ENCODE measurements at regions not wholly inside any gene's neighbourhood (a gene's known extent, or its start where the extent isn't known, plus 50 kb on each side); places are given as distances from the start of the nearest gene placed in this dataset.
"Not testable (repeated sequence)": the region's sequence is repeated elsewhere in the genome, so short reads cannot be mapped to it uniquely, and the experiment has no call there.

DNA sequence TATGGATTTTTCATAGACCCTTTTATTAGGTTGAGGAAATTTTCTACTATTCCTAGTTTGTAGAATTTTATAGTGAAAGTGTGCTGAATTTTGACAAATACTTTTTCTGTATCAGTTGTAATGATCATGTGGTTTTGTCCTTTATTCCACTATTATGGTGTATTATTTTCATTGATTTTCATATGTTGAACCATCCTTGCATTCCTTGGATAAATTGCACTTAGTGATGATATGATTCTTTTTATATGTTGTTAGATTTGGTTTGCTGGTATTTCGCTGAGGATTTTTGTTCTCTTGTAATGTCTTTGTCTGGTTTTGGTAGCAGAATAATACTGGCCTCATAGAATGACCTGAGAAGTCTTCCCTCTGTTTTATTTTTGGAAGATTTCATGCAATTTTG, 140.6 kb upstream of the CDK6 start:
- DNase-seq (ENCODE audit: low read depth in 2 of 3, low spot score in 1 of 3) = no peak

DNA sequence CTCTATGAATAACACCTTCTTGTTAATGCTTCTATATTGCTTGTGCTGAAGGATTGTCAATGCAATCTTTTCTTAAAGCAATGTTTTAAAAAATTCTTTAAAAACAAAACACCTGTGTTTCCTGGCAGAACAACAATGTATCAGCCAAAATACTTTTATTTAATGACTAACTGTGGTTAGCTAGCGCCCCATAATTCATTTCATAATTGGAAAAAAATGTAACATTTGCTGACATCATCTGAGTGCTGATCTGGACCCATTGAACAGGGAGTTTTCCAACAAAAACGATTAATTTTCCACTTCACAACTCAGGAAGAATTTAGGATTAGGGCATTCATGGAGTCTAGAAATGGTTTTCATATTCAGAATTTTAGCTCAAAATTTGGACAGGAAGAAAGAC, 137.6 kb upstream of the CDK6 start:
- DNase-seq (ENCODE audit: low read depth in 2 of 3, low spot score in 1 of 3) = no peak

DNA sequence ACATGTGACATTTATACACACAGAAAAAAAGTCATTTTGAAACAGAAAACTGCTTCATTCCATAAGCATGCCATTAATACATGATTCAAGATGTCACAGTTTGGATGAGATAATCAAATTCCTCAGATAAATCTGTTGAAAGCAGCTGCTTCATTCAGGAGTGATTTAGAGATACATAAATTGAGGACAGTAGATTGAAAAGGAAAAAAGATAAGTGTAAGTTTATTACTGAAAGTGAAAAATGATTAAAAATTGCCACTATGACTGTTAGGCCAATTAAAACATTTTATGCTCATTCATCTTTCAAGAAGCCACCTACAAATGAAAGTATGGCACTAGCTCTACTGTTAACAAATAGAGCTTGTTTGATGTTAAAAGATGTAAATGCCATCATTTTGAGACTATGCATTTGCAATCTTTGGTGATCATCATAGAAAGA, 136.9 kb upstream of the CDK6 start:
- no peak for DNase-seq (ENCODE audit: low read depth in 2 of 3, low spot score in 1 of 3)

DNA sequence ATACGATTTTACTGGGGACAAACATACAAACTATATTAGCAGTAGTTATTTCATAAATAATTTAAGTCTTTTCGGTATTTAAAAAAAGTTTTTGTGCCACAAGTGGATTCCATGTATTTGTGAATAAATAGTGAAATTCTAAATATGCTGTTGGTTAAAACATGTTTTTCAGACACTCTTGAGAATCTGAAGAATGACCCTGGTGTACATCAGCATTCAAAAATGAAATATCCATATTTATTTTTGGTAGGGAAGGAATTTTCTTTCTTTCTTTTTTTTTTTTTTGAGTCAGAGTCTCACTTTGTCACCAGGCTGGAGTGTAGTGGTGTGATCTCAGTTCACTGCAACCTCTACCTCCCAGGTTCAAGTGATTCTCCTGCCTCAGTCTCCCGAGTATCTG, 136.1 kb upstream of the CDK6 start:
- DNase-seq (ENCODE audit: low read depth in 2 of 3, low spot score in 1 of 3) = no peak

DNA sequence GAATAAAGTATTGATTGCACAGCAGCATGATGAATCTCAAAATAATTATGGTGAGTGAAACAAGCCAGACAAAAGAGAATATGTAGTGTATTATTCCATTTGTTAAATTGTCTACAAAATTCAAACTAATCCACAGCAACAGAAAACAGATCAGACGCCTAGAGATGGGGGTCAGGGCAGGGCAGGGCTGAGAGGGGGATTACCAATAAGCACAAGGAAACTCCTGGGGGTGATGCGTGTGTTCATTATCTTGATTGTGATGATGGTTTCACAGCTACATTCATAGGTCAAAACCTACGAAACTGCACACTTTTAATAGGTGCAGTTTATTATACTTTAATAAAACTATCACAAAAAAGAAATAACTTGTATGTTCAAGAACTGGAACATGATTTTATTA, 132.7 kb upstream of the CDK6 start:
- no peak for DNase-seq (ENCODE audit: low read depth in 2 of 3, low spot score in 1 of 3)

DNA sequence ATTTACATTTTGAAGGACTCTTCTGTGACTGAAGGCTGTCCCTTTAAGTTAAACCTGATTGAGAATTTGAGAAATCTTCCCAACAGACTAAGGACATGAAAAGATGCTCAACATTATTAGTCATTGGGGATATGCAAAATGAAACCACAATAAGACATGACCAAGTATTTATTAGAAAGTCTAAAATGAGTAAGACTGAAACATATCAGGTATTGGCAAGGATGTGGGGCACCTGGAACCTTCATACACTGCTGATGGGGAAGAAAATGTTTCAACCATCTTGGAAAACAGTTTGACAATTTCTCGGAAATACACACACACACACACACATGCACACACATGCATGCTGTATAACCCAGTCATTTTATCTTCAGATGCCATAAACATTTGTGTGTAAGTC, 132.1 kb upstream of the CDK6 start:
- DNase-seq (ENCODE audit: low read depth in 2 of 3, low spot score in 1 of 3) = no peak

DNA sequence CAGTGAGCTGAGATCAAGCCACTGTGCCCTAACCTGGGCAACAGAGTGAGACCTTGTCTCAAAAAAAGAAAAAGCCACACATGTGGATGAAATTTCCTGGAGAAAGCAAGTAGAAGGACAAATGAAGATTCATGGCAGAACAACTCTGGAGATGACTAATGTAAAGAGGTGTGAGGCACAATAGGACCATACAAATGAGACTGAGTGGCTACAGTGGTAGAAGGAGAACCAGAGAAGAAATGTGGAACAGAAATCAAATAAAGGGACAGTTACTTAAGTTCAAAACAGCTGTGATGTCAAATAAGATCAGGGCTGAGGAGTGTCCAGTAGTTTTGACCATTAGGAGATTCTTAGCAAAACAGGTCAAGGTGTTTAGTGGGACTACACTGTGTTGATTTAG, 130.9 kb upstream of the CDK6 start:
- DNase-seq (ENCODE audit: low read depth in 2 of 3, low spot score in 1 of 3) = no peak

DNA sequence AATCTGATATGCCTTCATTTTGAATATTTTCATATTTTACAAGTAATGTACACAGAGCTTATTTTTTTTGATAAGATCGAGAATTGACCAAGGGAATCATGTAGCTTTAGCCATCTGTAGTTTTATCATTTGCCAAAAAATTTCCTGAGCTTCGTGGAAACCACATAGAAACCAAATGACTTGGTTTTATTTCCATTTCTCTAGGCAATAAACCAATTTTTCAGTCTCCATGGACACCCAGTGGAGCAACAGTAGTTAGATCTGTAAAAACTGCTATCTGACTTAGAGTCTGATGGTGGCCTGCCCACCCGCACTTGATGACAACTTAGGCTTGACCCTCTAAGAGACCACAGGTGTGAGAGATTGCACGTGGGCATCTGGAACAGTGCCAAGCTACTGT, 127.8 kb upstream of the CDK6 start:
- no peak for DNase-seq (ENCODE audit: low read depth in 2 of 3, low spot score in 1 of 3)

DNA sequence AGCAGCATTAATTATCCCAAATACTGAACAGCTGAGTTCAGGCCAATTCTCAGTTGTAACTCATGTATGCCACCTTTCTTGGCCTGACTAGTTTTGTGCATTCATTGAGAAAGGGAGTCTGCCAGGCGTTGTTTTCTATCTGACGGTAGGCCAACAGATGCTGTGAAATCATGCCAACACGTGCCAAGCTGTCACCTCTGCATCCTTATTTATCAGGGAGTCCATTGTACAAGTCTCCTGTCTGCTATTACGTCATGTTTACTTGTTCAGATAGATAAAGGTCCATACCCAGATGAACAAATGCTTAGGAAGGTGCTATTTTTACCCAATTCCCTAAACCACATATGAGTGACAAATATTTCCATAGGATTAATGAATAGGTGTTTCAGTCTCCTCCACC, 127.2 kb upstream of the CDK6 start:
- DNase-seq (ENCODE audit: low read depth in 2 of 3, low spot score in 1 of 3) = no peak

DNA sequence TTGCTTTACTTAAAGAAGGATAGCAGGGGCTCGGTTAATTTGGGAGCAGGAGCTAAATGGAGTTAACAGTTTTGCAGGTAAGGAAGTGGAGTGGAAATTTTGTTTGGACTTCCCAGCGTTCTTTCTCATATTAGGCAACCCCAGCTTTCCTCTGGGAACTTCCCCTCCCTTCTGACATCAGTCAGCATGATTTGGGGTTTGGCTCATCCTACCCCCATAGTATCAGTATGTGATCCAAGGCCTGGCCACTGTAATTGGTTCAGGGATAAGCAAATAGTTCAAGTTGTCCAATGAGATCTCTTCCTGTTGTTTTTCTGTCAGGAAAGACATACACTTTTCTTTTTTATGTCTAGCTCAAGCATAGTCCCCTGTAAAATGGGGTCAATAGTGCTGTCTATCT, 125.6 kb upstream of the CDK6 start:
- no peak for DNase-seq (ENCODE audit: low read depth in 2 of 3, low spot score in 1 of 3)

DNA sequence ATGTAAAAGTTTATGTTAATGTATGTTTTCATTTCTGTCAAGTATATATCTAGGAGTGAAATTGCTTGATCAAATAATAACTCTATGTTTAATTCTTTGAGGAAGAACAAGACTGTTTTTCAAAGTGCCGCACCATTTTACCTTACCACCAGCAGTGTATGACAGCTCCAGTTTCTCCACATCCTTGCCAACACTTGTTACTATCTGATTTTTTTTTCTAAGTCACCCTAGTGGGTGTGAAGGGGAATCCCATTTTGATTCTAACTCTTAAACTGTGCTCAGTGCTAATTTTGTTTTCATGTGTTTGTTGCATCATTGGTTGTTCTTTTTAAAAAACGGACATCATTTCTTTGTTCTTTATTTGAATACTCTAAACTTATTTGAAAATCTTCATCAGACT, 120.2 kb upstream of the CDK6 start:
- DNase-seq (ENCODE audit: low read depth in 2 of 3, low spot score in 1 of 3) = no peak

DNA sequence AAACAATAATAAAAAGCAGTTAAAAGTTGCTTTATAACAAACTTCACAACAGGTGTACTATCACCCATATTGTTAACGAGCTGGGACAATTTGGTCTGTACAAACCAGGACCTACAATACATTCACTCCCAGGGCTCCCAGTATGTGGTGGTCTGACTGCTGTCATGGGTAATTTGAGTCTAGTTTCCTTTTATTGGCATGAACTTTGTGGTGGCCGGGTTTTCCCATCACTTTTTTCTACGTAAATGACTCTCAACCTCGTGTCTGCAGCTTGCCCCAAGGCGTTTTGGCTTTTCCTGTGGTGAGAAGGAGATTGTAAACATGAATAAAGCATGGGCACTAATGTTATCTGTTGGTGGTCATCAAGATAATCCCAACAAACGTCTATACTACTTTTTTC, 118.7 kb upstream of the CDK6 start:
- DNase-seq (ENCODE audit: low read depth in 2 of 3, low spot score in 1 of 3) = peak; percentile 28 to 37 (median 35)

DNA sequence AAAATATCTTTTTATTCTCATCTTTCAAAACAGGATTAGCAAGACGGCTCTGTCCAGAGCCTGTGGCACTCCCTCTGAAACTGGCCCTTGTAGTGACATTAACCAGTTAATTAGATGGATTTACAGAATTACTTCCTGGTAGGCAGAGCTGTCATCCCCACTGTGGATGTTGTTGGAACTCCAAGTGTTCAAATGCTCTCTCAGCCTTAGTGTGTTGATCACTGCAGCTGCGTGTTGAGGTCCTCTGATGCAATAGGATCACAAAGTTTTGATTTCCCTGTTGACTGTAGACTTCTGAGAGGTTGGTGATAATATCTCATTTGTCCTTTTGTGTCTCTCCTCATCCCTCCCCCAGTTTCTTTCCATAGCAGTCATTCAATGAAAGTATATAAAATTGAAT, 117.3 kb upstream of the CDK6 start:
- DNase-seq (ENCODE audit: low read depth in 2 of 3, low spot score in 1 of 3) = peak in 2 of 3 donors; percentile 10 to 14

DNA sequence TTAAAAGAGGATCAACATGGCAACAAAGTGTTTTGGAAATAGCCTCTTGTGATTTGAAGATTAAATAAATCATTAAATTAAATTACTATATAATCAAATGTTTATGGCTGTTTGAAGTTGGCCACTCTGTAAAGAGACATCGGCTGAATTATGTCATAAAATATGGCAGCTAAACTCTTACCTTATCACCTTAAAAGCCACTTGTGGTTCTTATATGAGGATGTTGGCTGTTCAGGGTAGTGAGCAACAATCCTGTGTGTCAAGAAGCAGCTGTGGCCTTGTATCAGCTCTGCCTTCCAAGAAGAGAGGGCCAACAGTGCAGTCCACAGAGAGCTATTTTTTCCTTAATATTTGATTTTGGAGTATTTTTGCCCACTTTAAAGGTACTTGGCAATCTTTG, 113.4 kb upstream of the CDK6 start:
- no peak for DNase-seq (ENCODE audit: low read depth in 2 of 3, low spot score in 1 of 3)

DNA sequence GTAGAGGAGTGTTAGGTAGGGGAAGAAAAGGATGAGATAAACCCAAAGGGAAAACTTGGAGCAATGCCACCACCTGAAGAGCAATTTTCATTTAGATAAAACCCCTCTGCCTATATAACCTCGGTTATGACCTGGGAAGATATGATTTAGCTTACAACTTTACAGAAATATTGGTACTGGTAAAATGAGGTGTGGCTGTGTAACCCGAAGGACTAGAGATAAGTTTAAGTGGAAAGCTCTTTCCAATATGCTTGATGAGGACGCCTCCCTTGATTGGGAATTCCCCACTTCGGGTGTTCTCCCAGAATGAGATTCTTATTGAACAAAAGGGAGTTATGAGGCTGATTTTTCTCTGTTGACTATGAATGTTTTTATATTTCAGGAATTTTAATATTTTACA, 109.5 kb upstream of the CDK6 start:
- no peak for DNase-seq (ENCODE audit: low read depth in 2 of 3, low spot score in 1 of 3)

DNA sequence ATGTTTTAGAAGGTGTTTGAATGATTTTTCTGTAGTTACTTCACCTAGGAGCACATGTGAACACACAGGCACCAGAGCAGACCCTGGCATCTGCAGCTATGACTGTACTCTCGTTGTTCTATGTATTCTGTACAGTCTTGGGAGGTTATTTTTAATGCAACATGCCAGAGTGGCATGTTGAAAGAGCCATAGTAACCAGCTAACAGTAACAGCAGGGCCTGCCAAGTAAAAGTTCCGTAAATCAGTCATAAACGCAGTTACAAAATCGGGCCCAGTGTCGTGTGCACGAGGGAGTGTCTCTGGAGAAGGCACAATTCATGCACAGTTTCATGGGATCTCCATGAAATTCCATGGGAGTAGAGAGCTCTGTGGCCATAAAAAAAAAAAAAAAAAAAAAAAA, 108.3 kb upstream of the CDK6 start:
- no peak for DNase-seq (ENCODE audit: low read depth in 2 of 3, low spot score in 1 of 3)

DNA sequence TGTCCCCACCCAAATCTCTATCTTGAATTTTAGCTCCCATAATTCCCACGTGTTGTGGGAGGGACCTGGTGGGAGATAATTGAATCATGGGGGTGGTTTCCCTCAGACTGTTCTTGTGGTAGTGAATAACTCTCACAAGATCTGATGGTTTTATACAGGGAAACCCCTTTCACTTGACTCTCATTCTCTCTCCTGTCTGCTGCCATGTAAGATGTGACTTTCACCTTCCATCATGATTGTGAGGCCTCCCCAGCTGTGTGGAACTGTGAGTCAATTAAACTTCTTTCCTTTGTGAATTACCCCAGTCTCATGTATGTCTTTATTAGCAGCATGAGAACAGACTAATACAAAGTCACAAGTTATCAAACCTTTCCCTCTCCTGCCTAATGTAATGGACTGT, 106.3 kb upstream of the CDK6 start:
- DNase-seq (ENCODE audit: low read depth in 2 of 3, low spot score in 1 of 3) = not testable (repeated sequence)

DNA sequence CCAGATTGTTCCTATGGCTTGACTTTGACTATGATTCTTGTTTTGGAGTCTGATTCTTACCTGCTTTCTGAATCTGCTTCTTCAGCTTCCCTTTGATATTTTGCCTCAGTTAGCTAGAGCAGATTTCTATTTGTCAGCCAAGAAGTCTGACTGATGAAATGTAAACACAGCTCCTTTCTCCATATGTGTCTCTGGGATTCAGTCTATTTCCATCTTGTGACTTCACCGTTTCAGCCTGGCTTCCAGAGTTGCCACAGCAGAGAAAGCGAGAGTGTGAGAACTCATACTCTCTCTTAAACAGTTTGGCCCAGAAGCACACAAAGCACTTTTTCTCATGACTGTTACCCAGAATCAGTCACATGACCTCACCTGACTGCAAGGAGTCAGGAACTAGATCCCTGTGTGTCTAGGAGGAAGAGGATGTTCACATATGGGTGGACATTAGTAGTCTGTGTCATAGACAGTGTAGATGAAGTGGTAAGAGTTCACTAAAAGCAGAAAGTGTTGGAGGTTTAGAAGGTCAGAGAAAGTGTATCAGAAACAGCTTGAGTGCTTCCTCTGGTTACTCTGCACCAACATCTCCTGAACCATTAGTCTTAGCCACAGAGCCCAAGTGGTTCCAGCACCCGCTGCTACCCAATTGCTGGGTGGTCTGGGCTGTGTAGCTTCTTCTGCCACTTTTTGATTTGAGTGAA, 103.4 kb upstream of the CDK6 start:
- no peak for DNase-seq (ENCODE audit: low read depth in 2 of 3, low spot score in 1 of 3)

DNA sequence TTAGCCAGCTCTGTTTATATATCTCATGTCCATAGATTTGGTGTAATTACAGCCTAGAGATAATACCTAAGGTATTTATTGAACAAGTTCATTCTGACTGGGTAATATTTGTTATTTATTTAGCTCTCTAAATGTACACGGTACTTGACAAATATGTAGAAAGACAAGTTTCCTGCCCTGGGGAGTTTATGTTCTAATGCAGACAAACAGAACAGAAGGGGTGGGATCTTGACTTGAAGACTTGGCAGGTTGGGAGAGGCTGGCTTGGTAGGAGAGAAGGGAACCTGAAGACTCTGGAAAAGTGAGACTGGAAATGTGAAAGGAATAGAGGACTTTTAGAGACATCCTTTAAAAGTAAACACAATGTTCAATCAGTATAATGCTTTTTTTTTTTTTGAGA, 97.7 kb upstream of the CDK6 start:
- DNase-seq (ENCODE audit: low read depth in 2 of 3, low spot score in 1 of 3) = no peak

DNA sequence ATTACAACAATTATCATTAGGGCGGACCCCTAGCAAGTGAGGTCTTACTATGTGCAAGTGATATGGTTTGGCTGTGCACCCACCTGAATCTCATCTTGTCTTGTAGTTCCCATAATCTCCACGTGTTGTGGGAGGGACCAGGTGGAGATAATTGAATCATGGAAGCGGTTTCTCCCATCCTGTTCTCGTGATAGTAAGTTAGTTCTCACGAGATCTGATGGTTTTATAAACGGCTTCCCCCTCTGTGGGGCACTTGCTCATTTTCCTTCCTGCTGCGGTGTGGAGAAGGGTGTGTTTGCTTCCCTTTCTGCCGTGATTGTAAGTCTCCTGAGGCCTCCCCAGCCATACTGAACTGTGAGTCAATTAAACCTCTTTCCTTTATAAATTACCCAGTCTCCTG, 96.1 kb upstream of the CDK6 start:
- DNase-seq (ENCODE audit: low read depth in 2 of 3, low spot score in 1 of 3) = no peak

DNA sequence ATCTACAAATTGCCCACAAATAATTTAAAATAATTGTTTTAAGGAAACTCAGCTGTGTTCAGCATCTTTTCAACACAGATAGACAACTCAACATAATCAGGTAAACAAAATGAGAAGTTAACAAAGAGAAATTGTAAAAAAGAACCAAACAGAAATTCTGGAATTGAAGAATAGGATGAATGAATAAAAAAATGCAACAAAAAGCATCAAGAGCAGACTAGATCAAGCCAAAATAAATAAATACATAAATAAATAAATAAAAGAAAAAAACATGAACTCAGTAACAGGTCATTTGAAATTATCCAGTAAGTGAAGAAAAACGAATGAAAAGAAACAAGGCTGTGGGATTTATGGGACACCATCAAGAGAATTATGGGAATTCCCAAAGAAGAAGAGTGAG, 94.0 kb upstream of the CDK6 start:
- no peak for DNase-seq (ENCODE audit: low read depth in 2 of 3, low spot score in 1 of 3)

DNA sequence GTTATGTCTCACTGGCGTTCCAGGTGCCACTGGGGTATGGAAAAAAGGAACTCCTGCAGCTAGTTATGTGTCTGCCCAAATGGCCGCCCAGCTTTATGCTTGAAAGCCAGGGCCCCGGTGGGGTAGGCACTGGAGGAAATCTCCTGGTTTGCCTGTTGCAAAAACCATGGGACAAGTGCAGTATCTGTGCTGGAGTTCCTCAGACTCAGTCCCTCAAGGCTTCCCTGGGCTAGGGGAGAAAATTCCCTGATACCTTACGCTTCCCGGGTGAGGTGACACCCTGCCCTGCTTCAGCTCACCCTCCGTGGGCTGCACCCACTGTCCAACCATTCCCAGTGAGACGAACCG, 90.3 kb upstream of the CDK6 start:
- no peak for DNase-seq (ENCODE audit: low read depth in 2 of 3, low spot score in 1 of 3)

DNA sequence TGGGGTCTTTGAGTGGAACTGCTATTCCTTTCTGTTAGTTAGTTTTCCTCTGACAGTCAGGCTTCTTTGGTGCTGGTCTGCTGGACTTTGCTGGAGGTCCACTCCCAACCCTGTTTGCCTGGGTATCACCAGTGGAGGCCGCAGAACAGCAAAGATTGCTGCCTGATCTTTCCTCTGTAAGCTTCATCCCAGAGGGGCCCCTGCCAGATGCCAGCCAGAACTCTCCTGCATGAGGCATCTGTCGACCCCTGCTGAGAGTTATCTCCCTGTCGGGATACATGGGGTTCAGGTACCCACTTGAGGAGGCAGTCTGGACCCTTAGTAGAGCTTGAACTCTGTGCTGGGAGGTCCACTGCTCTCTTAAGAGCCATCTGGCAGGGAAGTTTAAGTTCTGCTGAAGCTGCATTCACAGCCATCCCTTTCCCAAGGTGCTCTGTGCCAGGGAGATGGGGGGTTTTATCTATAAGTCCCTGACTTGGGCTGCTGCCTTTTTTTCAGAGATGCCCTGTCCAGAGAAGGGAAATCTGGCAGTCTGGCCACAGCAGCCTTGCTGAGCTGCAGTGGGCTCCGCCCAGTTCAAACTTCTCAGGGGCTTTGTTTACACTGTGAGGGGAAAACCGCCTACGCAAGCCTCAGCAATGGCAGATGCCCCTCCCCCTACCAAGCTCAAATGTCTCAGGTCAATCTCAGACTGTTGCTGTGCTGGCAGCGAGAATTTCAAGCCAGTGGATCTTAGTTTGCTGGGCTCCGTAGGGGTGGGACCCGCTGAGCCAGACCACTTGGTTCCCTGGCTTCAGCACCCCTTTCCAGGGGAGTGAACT, 89.7 kb upstream of the CDK6 start:
- no peak for DNase-seq (ENCODE audit: low read depth in 2 of 3, low spot score in 1 of 3)
